ENCODE measurements at regions not wholly inside any gene's neighbourhood (a gene's known extent, or its start where the extent isn't known, plus 50 kb on each side); places are given as distances from the start of the nearest gene placed in this dataset.
A peak's percentile ranks its signal among the peaks of the same experiment; 100 is the strongest.
"Not testable (repeated sequence)": the region's sequence is repeated elsewhere in the genome, so short reads cannot be mapped to it uniquely, and the experiment has no call there.

GRCh38 chr1:166489670-166490436, 323.1 kb upstream of the FAM78B start:
- no peak for TF ChIP-seq CTCF (IDR thresholded peaks at IDR 0.05)
- no peak for TF ChIP-seq POLR2A (IDR thresholded peaks at IDR 0.05)
- peak in 3 of 4 donors; percentile 33 to 66 (median 63) for ATAC-seq

GRCh38 chr1:166490437-166490991, 323.7 kb upstream of the FAM78B start:
- intact Hi-C loops (cut with DNase I), result no loop called here
- peaks cover 0 to 6% (median 0%) of the 10 kb centered on the region in 12 donors for H3K9me3 ChIP-seq
- TF ChIP-seq CTCF (IDR thresholded peaks at IDR 0.05), result no peak
- TF ChIP-seq POLR2A (IDR thresholded peaks at IDR 0.05), result no peak
- DNase-seq (no peak), ATAC-seq (peak in 3 of 4 donors; percentile 18 to 52 (median 41))
- WGBS, 4 donors, result 52 to 64% (median 57%) methylated on average over 5 of the region's 5 CpGs
- H3K27ac ChIP-seq, result peak overlapping the region in 1 of 12 donors; percentile 94
- H3K36me3 ChIP-seq, result no peaks in the 10 kb centered on the region
- no peaks in the 10 kb centered on the region for H3K27me3 ChIP-seq
- peaks cover 0 to 4% (median 0%) of the 10 kb centered on the region in 12 donors for H3K4me1 ChIP-seq
- peak overlapping the region in 6 of 12 donors; percentile 27 to 63 (median 46) for H3K4me3 ChIP-seq

More at GRCh38 chr1:166489670-166490436, 323.1 kb upstream of the FAM78B start:
- intact Hi-C loops (cut with DNase I), result no loop called here
- H3K4me3 ChIP-seq, result peak overlapping the region in 10 of 12 donors; percentile 7 to 63 (median 39)
- peak in 2 of 5 donors; percentile 10 to 53 for DNase-seq
- H3K36me3 ChIP-seq, result no peaks in the 10 kb centered on the region
- peaks cover 0 to 4% (median 0%) of the 10 kb centered on the region in 12 donors for H3K4me1 ChIP-seq
- H3K27ac ChIP-seq, result peak overlapping the region in 6 of 12 donors; percentile 17 to 94 (median 34)
- 70 to 82% (median 77%) methylated on average over 17 of the region's 17 CpGs for WGBS, 4 donors
- no peaks in the 10 kb centered on the region for H3K27me3 ChIP-seq
- peaks cover 0 to 5% (median 0%) of the 10 kb centered on the region in 12 donors for H3K9me3 ChIP-seq

GRCh38 chr1:166493765-166494164, 327.0 kb upstream of the FAM78B start:
- H3K4me3 ChIP-seq; DNase-seq; H3K27ac ChIP-seq; ATAC-seq; H3K4me1 ChIP-seq; intact Hi-C loops (cut with DNase I); H3K27me3 ChIP-seq; H3K36me3 ChIP-seq: not testable (repeated sequence)
- peaks cover 0 to 13% (median 0%) of the 10 kb centered on the region in 12 donors for H3K9me3 ChIP-seq
- WGBS, 4 donors, result 82 to 93% (median 88%) methylated on average over 2 of the region's 2 CpGs

GRCh38 chr1:166507347-166507746, 331.9 kb upstream of the POGK start:
- Histone ChIP-seq H3K27ac (no peak overlapping the region), H3K36me3 (no peaks in the 10 kb centered on the region), H3K27me3 (no peaks in the 10 kb centered on the region), H3K4me3 (no peak overlapping the region), H3K9me3 (peaks cover 0 to 4% (median 0%) of the 10 kb centered on the region in 12 donors), H3K4me1 (no peaks in the 10 kb centered on the region)
- TF ChIP-seq POLR2A (IDR thresholded peaks at IDR 0.05) (no peak), CTCF (IDR thresholded peaks at IDR 0.05) (no peak)
- ATAC-seq, result no peak
- intact Hi-C loops (cut with DNase I), result no loop called here
- no peak for DNase-seq
